ENCODE measurements at regions not wholly inside any gene's neighbourhood (a gene's known extent, or its start where the extent isn't known, plus 50 kb on each side); places are given as distances from the start of the nearest gene placed in this dataset.

DNA sequence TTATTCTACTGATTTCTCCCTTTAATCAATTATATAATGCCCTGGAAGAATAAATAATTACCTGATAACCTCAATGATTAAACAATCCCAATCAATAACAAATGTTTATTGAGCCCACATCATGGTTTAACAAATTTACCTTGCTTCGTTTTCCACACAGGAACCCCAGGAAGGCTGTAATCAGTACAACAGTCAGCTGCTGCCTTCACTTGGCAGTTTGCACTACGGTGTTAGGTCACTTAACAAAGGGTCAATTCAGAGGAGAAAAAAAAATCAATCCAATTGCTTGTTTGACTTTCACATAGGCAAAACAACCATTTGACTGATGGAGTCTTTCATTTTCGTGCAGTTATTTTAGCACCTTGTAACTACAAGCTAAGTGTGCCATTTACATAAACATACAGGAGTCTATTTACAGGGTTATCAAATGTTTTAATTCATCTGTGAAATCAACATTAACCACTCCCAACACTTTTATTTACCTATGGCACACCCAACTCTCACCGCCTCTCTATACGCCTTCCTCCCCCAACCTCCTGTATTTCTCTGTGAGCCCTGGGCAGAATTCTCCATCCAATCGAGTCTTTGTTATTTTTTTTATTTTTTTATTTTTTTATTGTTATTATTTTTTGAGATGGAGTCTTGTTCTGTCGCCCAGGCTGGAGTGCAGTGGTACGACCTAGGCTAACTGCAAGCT lies 140.4 kb upstream of the TAB2 start:
- TF ChIP-seq, protein P1, sequence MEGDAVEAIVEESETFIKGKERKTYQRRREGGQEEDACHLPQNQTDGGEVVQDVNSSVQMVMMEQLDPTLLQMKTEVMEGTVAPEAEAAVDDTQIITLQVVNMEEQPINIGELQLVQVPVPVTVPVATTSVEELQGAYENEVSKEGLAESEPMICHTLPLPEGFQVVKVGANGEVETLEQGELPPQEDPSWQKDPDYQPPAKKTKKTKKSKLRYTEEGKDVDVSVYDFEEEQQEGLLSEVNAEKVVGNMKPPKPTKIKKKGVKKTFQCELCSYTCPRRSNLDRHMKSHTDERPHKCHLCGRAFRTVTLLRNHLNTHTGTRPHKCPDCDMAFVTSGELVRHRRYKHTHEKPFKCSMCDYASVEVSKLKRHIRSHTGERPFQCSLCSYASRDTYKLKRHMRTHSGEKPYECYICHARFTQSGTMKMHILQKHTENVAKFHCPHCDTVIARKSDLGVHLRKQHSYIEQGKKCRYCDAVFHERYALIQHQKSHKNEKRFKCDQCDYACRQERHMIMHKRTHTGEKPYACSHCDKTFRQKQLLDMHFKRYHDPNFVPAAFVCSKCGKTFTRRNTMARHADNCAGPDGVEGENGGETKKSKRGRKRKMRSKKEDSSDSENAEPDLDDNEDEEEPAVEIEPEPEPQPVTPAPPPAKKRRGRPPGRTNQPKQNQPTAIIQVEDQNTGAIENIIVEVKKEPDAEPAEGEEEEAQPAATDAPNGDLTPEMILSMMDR (IDR thresholded peaks at IDR 0.05), result no peak
- TF ChIP-seq POLR2A (IDR thresholded peaks at IDR 0.05), result no peak

Data from adrenal gland (tissue), 5 donors.